CD4-positive, alpha-beta T cell (primary cell): ENCODE measurements at regions not wholly inside any gene's neighbourhood (a gene's known extent, or its start where the extent isn't known, plus 50 kb on each side); places are given as distances from the start of the nearest gene placed in this dataset.

Source experiments
- ATAC-seq: fragments of 200-7000 bp; cut with Tn5 transposase; one replicate; pipeline ENCODE4 v1.10.0; 2022; ENCODE audit warnings: mild to moderate bottlenecking; ENCODE audit not compliant: poor library complexity
- CTCF ChIA-PET: fragments of 350-600 bp; sonication (Branson Sonifier 250); formaldehyde crosslinking; loops from one replicate; lab custom pipeline; 2021; ENCODE audit warnings: antibody characterized with exemption, inconsistent platforms; lab: Charles Lee
- POLR2A ChIA-PET: fragments of 350-600 bp; sonication (Branson Sonifier 250); formaldehyde crosslinking; loops from one replicate; lab custom pipeline; 2021; ENCODE audit warnings: antibody characterized with exemption, inconsistent platforms; lab: Charles Lee
- DNase-seq, 14 experiments: peaks; one replicate each; pipeline ENCODE4 v3.0.0-alpha.2; 2013 to 2020; ENCODE audit warnings: mixed read lengths in 2 of 14
- H3K27ac ChIP-seq, 2 donors: one replicate each; pipeline versions ENCODE4 v1.5.1 to v1.7.0; 2013; ENCODE audit warnings: low read length in 2 of 2, low read depth in 1 of 2, mild to moderate bottlenecking in 1 of 2
- H3K27me3 ChIP-seq, 2 experiments: 1 replicate in 1 of 2; 2 replicates in 1 of 2; pipeline versions ENCODE4 v1.6.1 to v1.7.0; 2013; ENCODE audit warnings: low read length in 2 of 2, control low read depth in 1 of 2, mild to moderate bottlenecking in 1 of 2, moderate library complexity in 1 of 2; ENCODE audit not compliant: insufficient read depth in 2 of 2, control insufficient read depth in 1 of 2
- H3K36me3 ChIP-seq: one replicate; pipeline ENCODE4 v1.6.1; 2013; ENCODE audit warnings: low read length, control low read depth; ENCODE audit not compliant: insufficient read depth
- H3K4me1 ChIP-seq: one replicate; pipeline ENCODE4 v1.6.1; 2013; ENCODE audit warnings: low read length, control low read depth; ENCODE audit not compliant: insufficient read depth
- H3K4me3 ChIP-seq: one replicate; pipeline ENCODE4 v1.5.1; 2013; ENCODE audit warnings: mild to moderate bottlenecking, low read length, moderate library complexity
- H3K9me3 ChIP-seq, 2 experiments: 1 replicate in 1 of 2; 2 replicates in 1 of 2; pipeline versions ENCODE4 v1.6.1 to v1.7.0; 2013; ENCODE audit warnings: low read length in 2 of 2, mild to moderate bottlenecking in 2 of 2, control low read depth in 1 of 2, moderate library complexity in 1 of 2; ENCODE audit not compliant: control insufficient read depth in 1 of 2, insufficient read depth in 1 of 2
- H3K27ac Mint-ChIP-seq: one replicate; pipeline ENCODE4 v1.8.0; 2020; ENCODE audit warnings: mixed read lengths
- H3K27me3 Mint-ChIP-seq: one replicate; pipeline ENCODE4 v1.8.0; 2021; ENCODE audit warnings: mixed read lengths
- H3K36me3 Mint-ChIP-seq: one replicate; pipeline ENCODE4 v1.8.0; 2021; ENCODE audit warnings: low read depth, mixed read lengths
- H3K4me1 Mint-ChIP-seq: one replicate; pipeline ENCODE4 v1.8.0; 2021; ENCODE audit warnings: low read depth, mixed read lengths
- H3K4me3 Mint-ChIP-seq: one replicate; pipeline ENCODE4 v1.8.0; 2020; ENCODE audit warnings: mild to moderate bottlenecking, mixed read lengths
- H3K9me3 Mint-ChIP-seq: one replicate; pipeline ENCODE4 v1.8.0; 2020; ENCODE audit warnings: mixed read lengths
- CTCF ChIP-seq: fragments of 200-600 bp; IDR thresholded peaks from one replicate; pipeline ENCODE4 v1.8.0; 2022; ENCODE audit warnings: antibody characterized with exemption, mild to moderate bottlenecking
- intact Hi-C, 2 experiments: fragments of 100-400 bp; cut with DNase I in 1 of 2; cut with micrococcal nuclease in 1 of 2; formaldehyde crosslinking; loops; one replicate each; pipeline versions ENCODE4 v1.15.1 to v1.9.0; 2023 to 2025; cut with DNase I, micrococcal nuclease

DNA sequence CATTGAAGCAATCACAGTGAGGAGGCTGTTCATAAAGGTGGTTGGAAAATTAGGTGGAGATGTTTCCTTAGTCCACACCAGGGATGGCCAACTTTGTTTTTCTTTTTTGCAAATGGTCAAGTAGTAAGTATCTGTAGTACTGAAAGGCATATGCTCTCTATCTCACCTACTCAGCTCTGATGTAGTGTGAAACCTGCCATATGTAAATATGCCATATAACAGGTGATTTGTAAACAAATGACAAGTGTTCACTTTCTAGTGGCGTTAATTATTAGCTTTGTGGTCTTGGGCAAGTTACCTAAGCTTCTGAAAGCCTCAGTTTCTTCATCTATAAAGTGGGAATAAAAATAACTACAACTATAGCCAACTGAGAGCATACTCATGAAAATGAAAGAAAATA is 421.4 kb upstream of the LCORL start:
- ATAC-seq (no peak), DNase-seq (no peak)
- TF ChIP-seq CTCF = no peak
- no peaks in the 10 kb centered on the region for H3K4me1 ChIP-seq
- H3K4me3 Mint-ChIP-seq = no peak overlapping the region
- no peaks in the 10 kb centered on the region for H3K27me3 ChIP-seq
- H3K27ac Mint-ChIP-seq = no peak overlapping the region
- H3K9me3 Mint-ChIP-seq = peaks cover 8% of the 10 kb centered on the region
- intact Hi-C loops = no loop called here
- H3K27ac ChIP-seq = no peak overlapping the region
- no peaks in the 10 kb centered on the region for H3K36me3 Mint-ChIP-seq
- no peaks in the 10 kb centered on the region for H3K9me3 ChIP-seq
- no peaks in the 10 kb centered on the region for H3K4me1 Mint-ChIP-seq
- no peaks in the 10 kb centered on the region for H3K27me3 Mint-ChIP-seq
- POLR2A ChIA-PET = no interaction called here
- H3K4me3 ChIP-seq = no peak overlapping the region
- CTCF ChIA-PET = no interaction called here
- no peaks in the 10 kb centered on the region for H3K36me3 ChIP-seq

DNA sequence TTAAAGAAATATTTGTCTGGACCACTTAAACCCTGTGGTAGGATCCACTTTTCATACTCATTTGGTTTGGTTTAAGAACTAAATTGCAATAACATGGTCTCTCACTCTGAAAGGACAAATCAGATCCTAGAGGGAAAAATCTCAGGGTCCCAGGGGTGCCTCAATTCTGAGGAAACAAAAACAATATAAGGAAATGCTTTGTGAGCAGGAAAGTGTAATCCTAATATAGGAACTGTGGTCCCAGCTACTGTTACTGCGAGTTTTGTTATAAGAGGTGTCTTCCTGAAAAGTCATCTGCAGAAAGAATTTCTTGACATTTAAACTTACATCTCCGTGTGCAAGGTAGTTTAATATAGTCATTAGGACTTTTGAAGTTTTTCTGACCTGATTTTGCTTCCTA is 420.1 kb upstream of the LCORL start:
- Histone ChIP-seq H3K27ac (no peak overlapping the region), H3K36me3 (no peaks in the 10 kb centered on the region), H3K27me3 (no peaks in the 10 kb centered on the region), H3K4me1 (no peaks in the 10 kb centered on the region), H3K9me3 (no peaks in the 10 kb centered on the region), H3K4me3 (no peak overlapping the region)
- POLR2A ChIA-PET = no interaction called here
- CTCF ChIA-PET = interaction anchor here (1.1 kb wide), 1 partner anchor 25 kb away, joined by 3 read pairs; no protein-coding TSS in a partner anchor
- TF ChIP-seq CTCF = no peak
- H3K36me3 Mint-ChIP-seq = no peaks in the 10 kb centered on the region
- ATAC-seq = no peak
- no peak overlapping the region for H3K4me3 Mint-ChIP-seq
- intact Hi-C loops = no loop called here
- H3K27ac Mint-ChIP-seq = no peak overlapping the region
- no peak for DNase-seq
- H3K4me1 Mint-ChIP-seq = no peaks in the 10 kb centered on the region
- peaks cover 6% of the 10 kb centered on the region for H3K9me3 Mint-ChIP-seq
- H3K27me3 Mint-ChIP-seq = no peaks in the 10 kb centered on the region

DNA sequence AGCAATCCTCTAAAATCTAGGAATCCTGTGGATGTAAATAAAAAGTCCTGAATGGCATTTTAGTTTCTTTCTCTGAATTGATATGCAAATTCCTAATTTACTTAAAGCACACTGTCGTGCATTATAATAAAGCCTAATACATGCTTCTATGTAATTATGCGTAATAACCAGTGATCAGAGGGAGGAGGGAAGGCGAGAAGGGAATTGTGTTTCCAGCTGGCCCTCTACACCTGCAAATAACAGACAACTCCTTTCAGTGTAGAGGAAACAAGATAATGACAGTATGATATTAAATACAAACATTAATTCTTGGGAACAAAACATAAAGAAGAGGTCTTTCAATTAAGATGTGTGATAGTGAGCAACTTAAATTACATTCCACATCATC is 419.6 kb upstream of the LCORL start:
- POLR2A ChIA-PET = no interaction called here
- CTCF ChIA-PET = no interaction called here
- Histone ChIP-seq H3K4me3 (no peak overlapping the region), H3K9me3 (no peaks in the 10 kb centered on the region), H3K27ac (no peak overlapping the region), H3K27me3 (no peaks in the 10 kb centered on the region), H3K4me1 (no peaks in the 10 kb centered on the region), H3K36me3 (no peaks in the 10 kb centered on the region)
- Mint-ChIP-seq H3K36me3 (no peaks in the 10 kb centered on the region), H3K9me3 (peaks cover 6% of the 10 kb centered on the region), H3K27ac (no peak overlapping the region), H3K27me3 (no peaks in the 10 kb centered on the region), H3K4me1 (no peaks in the 10 kb centered on the region), H3K4me3 (no peak overlapping the region)
- DNase-seq (no peak), ATAC-seq (no peak)
- intact Hi-C loops = no loop called here
- TF ChIP-seq CTCF = no peak
